Thyroid gland (tissue), 4 donors: ENCODE measurements at regions not wholly inside any gene's neighbourhood (a gene's known extent, or its start where the extent isn't known, plus 50 kb on each side); places are given as distances from the start of the nearest gene placed in this dataset.

Source experiments
- DNase-seq, 2 donors: peaks; one replicate each; pipeline ENCODE4 v3.0.0-alpha.2; 2019
- H3K27ac ChIP-seq, 3 donors: fragments of 200-600 bp; sonication (generic); 1 replicate in 2 of 3; 2 replicates in 1 of 3; pipeline ENCODE4 v1.5.1; 2016 to 2019; ENCODE audit warnings: mild to moderate bottlenecking in 1 of 3, moderate library complexity in 1 of 3
- H3K27me3 ChIP-seq: fragments of 200-600 bp; sonication (generic); one replicate; pipeline ENCODE4 v1.5.1; 2019
- H3K36me3 ChIP-seq, 2 donors: fragments of 200-600 bp; sonication (generic); one replicate each; pipeline ENCODE4 v1.5.1; 2016 to 2019
- H3K4me1 ChIP-seq, 2 donors: fragments of 200-600 bp; sonication (generic); one replicate each; pipeline ENCODE4 v1.5.1; 2017 to 2019
- H3K4me3 ChIP-seq, 3 donors: fragments of 200-600 bp; sonication (generic); replicated peaks in 1 of 3; 1 replicate in 2 of 3; 2 replicates in 1 of 3; pipeline ENCODE4 v1.5.1; 2016; ENCODE audit warnings: mild to moderate bottlenecking in 1 of 3
- H3K9me3 ChIP-seq: fragments of 200-600 bp; sonication (generic); one replicate; pipeline ENCODE4 v1.5.1; 2017
- POLR2A ChIP-seq, 2 donors: fragments of 450-650 bp; IDR thresholded peaks; one replicate each; pipeline ENCODE4 v1.6.1; 2017; ENCODE audit warnings: antibody characterized with exemption in 2 of 2, mild to moderate bottlenecking in 2 of 2, moderate library complexity in 1 of 2
- WGBS, 2 donors: methylation state at CpG; one replicate each; pipeline ENCODE4 v1.1.5; 2017; 5-methylcytosine and 5-hydroxymethylcytosine counted together
- intact Hi-C: fragments of 100-400 bp; cut with DNase I; formaldehyde crosslinking; loops from one replicate; pipeline ENCODE4 v1.15.1; 2023
- TF ChIP-seq, protein P1 (sequence below), 6 experiments: fragments of 200-600 bp in 3 of 6; fragments of 450-650 bp in 3 of 6; sonication (generic) in 3 of 6; IDR thresholded peaks; one replicate each; pipeline ENCODE4 v1.5.1; 2016 to 2019; ENCODE audit warnings: antibody characterized with exemption in 6 of 6, mild to moderate bottlenecking in 2 of 6, inconsistent platforms in 1 of 6, moderate library complexity in 1 of 6

DNA sequence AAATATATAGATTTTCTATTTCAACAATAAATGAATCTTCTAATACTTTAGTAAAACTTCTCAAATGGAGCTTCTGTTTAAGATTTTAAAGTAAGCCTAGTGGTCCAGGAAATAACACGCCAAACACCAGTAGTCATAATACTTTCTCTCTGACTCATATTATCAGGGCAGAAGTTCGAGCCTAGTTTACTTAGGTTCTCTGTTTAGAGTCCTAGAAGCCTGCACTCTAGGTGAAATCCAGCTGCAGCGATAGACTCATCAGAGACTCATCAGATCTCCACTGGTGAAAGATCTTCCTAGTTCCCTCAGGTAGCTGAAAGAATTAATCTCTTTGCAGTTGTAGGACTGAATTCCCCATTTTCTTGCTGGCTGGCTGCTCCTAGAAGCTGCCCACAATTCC, 552.5 kb upstream of the ROBO2 start:
- intact Hi-C loops, result no loop called here
- no peak for DNase-seq
- Histone ChIP-seq H3K27ac (no peak overlapping the region), H3K4me3 (no peak overlapping the region), H3K4me1 (no peaks in the 10 kb centered on the region), H3K9me3 (no peaks in the 10 kb centered on the region), H3K36me3 (no peaks in the 10 kb centered on the region), H3K27me3 (no peaks in the 10 kb centered on the region)
- 87 to 89% methylated on average over 3 of the region's 3 CpGs for WGBS, 2 donors
- no peak for TF ChIP-seq POLR2A (IDR thresholded peaks at IDR 0.05)
- TF ChIP-seq, protein P1, sequence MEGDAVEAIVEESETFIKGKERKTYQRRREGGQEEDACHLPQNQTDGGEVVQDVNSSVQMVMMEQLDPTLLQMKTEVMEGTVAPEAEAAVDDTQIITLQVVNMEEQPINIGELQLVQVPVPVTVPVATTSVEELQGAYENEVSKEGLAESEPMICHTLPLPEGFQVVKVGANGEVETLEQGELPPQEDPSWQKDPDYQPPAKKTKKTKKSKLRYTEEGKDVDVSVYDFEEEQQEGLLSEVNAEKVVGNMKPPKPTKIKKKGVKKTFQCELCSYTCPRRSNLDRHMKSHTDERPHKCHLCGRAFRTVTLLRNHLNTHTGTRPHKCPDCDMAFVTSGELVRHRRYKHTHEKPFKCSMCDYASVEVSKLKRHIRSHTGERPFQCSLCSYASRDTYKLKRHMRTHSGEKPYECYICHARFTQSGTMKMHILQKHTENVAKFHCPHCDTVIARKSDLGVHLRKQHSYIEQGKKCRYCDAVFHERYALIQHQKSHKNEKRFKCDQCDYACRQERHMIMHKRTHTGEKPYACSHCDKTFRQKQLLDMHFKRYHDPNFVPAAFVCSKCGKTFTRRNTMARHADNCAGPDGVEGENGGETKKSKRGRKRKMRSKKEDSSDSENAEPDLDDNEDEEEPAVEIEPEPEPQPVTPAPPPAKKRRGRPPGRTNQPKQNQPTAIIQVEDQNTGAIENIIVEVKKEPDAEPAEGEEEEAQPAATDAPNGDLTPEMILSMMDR (IDR thresholded peaks at IDR 0.05), result no peak

DNA sequence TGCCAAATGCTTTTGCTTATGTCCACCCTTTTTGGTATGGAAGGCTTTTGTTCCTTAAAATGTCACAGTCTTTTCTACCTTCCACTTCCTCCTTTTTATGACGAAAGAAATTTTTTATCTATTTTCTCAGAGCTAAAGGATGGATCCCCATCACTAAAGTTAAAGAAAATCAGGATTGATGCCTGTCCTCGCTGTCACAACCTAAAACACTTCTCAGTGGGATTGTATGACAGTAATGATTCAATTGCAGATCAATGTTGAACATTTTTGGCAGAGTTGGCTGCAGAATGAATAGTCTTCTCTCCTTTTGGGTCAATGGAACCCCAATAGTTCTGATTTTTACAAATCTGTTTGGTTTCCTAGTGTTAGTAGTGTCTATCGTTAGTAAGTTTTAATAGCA, 549.8 kb upstream of the ROBO2 start:
- Histone ChIP-seq H3K36me3 (no peaks in the 10 kb centered on the region), H3K27ac (no peak overlapping the region), H3K4me1 (no peaks in the 10 kb centered on the region), H3K27me3 (no peaks in the 10 kb centered on the region), H3K4me3 (no peak overlapping the region), H3K9me3 (no peaks in the 10 kb centered on the region)
- 86 to 88% methylated on average over 3 of the region's 3 CpGs for WGBS, 2 donors
- no peak for DNase-seq
- intact Hi-C loops, result no loop called here
- no peak for TF ChIP-seq POLR2A (IDR thresholded peaks at IDR 0.05)
- TF ChIP-seq, protein P1 (IDR thresholded peaks at IDR 0.05), result no peak

DNA sequence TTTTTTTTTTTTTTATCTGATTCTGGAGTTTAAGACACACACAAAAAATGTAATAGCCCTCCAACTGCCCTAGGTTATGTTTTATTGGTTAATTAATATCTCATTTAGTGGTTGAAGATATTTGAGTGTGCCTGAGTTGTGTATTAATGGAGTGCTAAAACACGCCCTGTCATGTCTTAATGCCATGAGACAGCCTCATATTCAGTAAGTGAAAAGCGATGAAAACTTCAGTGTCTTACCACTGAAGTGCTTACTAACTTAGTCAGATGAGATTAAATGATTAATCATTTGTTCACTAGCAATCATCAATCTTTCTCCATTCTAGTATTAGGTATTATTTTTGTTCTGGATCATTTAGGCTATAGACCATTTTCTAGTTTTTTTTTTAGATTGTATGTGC, 544.7 kb upstream of the ROBO2 start:
- no peak overlapping the region for H3K27ac ChIP-seq
- TF ChIP-seq, protein P1 (IDR thresholded peaks at IDR 0.05), result no peak
- TF ChIP-seq POLR2A (IDR thresholded peaks at IDR 0.05), result no peak
- DNase-seq, result no peak
- 85 to 96% methylated on average over 2 of the region's 2 CpGs for WGBS, 2 donors
- no peaks in the 10 kb centered on the region for H3K36me3 ChIP-seq
- no peaks in the 10 kb centered on the region for H3K9me3 ChIP-seq
- H3K4me3 ChIP-seq, result no peak overlapping the region
- intact Hi-C loops, result no loop called here
- H3K4me1 ChIP-seq, result no peaks in the 10 kb centered on the region
- H3K27me3 ChIP-seq, result no peaks in the 10 kb centered on the region

DNA sequence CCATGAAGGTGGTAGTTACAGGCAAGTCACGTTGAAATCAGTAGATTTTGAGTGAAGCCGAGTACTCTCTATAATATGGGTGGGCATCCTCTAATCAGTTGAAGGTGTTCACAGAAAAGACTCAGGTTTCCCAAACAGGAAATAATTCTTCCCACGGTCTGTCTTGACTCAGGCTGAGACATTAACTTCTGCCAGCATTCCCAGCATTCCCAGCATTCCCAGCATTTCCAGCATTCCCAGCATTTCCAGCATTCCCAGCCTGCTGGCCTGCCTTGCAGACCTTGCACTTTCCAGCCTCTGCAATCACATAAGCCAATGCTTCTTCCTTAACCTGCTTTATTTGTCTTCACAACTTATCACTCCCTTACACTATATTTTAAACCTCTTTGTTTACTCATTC, 542.3 kb upstream of the ROBO2 start:
- Histone ChIP-seq H3K4me1 (no peaks in the 10 kb centered on the region), H3K9me3 (no peaks in the 10 kb centered on the region), H3K27ac (no peak overlapping the region), H3K27me3 (no peaks in the 10 kb centered on the region), H3K36me3 (no peaks in the 10 kb centered on the region), H3K4me3 (no peak overlapping the region)
- WGBS, 2 donors, result 84 to 86% methylated on average over 3 of the region's 3 CpGs
- intact Hi-C loops, result no loop called here
- no peak for DNase-seq
- TF ChIP-seq POLR2A (IDR thresholded peaks at IDR 0.05), result no peak
- TF ChIP-seq, protein P1 (IDR thresholded peaks at IDR 0.05), result no peak

- Histone ChIP-seq H3K36me3 (no peaks in the 10 kb centered on the region), H3K4me3 (no peak overlapping the region), H3K27ac (no peak overlapping the region), H3K9me3 (no peaks in the 10 kb centered on the region), H3K4me1 (no peaks in the 10 kb centered on the region), H3K27me3 (no peaks in the 10 kb centered on the region)
- intact Hi-C loops, result no loop called here
- WGBS, 2 donors, result 83 to 93% methylated on average over 2 of the region's 2 CpGs
- TF ChIP-seq POLR2A (IDR thresholded peaks at IDR 0.05), result no peak
- TF ChIP-seq, protein P1 (IDR thresholded peaks at IDR 0.05), result no peak
- DNase-seq, result no peak
These were observed 539.1 kb upstream of the ROBO2 start for GRCh38 chr3:76500746-76501275.
